Choroid plexus epithelial cell (primary cell): ENCODE measurements at regions not wholly inside any gene's neighbourhood (a gene's known extent, or its start where the extent isn't known, plus 50 kb on each side); places are given as distances from the start of the nearest gene placed in this dataset.

Experiments
- DNase-seq: peaks from one replicate; pipeline ENCODE4 v3.0.0-alpha.2; 2010; ENCODE audit warnings: low read depth
- H3K4me3 ChIP-seq: 2 replicates; pipeline ENCODE4 v1.5.1; 2011; ENCODE audit warnings: low read depth, mild to moderate bottlenecking, control low read depth, low read length, moderate library complexity
- TF ChIP-seq, protein P1 (sequence below): conservative IDR thresholded peaks from 2 replicates; pipeline ENCODE4 v1.5.1; 2011; ENCODE audit warnings: low read depth, mild to moderate bottlenecking, control low read depth, inconsistent platforms, low read length, moderate library complexity

DNA sequence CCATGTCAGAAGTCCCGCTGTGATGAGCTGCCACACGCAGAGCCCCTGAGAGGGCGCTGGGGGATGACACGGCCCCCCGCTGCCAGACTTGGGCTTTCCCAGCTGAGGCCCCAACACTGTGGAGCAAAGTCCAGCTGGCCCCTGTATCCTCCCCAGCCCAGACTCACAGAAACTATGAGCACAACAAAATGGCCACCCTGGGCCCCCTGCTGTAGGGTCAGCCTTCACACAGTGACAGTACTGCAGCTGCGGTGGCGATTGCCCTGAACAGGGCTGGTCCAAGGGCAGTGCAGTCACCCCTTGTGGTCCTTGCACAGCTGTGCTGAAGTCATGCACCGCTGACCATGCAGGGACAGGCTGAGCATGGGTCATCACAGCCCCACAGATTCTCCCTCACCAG lies 78.2 kb upstream of the CST7 start:
- DNase-seq = peak; percentile 5
- H3K4me3 ChIP-seq = no peak overlapping the region
- TF ChIP-seq, protein P1, sequence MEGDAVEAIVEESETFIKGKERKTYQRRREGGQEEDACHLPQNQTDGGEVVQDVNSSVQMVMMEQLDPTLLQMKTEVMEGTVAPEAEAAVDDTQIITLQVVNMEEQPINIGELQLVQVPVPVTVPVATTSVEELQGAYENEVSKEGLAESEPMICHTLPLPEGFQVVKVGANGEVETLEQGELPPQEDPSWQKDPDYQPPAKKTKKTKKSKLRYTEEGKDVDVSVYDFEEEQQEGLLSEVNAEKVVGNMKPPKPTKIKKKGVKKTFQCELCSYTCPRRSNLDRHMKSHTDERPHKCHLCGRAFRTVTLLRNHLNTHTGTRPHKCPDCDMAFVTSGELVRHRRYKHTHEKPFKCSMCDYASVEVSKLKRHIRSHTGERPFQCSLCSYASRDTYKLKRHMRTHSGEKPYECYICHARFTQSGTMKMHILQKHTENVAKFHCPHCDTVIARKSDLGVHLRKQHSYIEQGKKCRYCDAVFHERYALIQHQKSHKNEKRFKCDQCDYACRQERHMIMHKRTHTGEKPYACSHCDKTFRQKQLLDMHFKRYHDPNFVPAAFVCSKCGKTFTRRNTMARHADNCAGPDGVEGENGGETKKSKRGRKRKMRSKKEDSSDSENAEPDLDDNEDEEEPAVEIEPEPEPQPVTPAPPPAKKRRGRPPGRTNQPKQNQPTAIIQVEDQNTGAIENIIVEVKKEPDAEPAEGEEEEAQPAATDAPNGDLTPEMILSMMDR = no peak

DNA sequence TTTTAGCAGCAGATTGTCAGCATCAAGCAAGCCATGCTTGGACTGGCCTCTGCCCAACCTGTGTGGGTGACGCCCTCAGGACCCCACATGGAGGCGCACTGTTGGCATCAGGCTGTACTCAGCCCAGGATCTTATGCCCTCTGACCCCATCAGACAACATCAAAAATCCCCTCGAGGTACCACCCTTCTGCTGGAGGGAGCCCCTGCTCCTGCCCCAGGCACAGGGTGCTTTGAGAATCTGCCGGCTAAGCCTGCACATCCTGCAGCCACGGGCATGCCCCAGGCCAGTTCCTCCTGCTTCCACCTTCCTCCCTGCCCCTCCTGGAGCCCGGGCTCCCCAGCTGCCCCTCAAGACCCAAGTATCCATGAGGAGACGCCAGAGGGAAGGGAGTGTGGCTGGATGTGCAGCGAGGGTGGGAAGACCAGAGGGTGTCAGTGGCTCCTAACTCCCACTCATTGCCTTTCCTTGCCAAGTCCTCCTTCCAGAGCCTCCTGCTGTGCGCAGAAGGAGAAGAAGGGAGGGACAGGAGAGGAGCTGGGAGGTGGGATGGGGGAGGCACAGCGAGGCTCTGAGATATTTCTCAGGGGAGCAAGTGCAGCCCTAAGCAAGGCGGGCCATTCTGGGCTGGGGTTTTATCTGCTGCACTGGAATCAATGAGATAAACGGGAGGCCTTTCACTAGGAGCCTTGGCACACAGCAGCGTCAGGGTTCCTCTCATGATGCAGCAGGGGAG lies 77.4 kb upstream of the CST7 start:
- TF ChIP-seq, protein P1 = no peak
- DNase-seq = no peak
- H3K4me3 ChIP-seq = no peak overlapping the region

DNA sequence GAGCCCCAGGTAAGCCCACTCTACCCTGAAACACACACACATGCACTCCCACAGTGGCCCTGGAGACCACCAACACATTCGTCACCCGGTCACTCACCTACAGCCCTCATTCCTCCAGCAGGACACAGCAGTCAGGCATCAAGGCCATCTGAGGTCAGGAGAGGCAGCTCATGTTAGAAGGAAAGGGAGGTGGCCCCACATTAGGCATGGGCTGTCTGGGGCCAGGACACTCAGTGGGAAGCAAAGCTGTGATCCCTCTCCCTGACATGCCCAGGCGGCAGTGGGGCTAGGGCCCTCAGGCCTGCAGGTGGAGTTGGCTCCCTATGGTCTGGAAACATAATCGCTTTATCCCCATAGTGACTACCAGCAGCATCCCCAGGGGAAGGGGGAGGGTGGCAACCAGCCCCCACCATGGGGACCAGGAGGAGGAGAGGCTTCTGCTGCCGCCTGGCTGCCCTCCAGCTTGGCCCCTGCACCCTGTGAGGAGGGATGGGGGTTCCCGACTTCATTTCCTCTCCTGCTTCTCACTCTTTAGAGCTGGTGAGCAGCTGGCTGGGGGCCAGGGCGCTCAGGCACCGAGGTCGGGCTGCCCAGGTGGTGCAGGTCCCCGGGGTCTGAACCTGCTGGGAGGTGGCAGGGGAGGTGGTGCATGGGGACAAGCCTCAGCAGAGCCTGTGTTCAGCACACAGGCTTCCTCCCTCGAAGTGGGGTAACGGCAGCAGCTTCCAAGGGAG lies 76.6 kb upstream of the CST7 start:
- no peak overlapping the region for H3K4me3 ChIP-seq
- DNase-seq = no peak
- TF ChIP-seq, protein P1 = no peak

DNA sequence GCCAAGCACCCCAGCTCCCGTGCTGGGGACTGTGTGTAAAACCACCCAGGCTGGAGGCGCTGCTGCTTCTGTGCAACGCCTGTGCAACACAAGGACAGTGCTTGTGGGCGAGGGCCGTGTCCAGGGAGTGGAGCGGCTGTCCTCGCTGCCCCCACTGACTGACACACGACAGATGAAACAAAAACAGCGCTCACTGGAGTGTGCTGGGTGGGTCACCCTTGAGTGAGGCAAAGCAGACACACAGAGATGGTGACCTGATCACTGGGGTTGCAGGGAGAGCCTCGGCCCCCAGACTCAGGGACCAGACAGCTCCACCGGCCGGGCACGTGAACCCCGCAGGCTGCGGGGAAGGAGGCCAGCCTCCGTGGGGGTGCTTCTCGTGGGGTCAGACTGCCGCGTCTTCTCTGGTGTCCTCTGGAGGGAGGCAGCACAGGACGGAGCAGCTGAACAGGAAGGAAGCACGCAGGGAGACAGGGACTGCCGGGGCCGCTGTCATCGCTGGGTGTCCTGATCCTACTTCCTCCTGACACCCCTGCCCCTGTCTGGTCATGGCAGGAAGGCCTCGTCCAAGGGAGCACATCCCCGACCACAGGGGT lies 75.9 kb upstream of the CST7 start:
- H3K4me3 ChIP-seq = no peak overlapping the region
- TF ChIP-seq, protein P1 = no peak
- no peak for DNase-seq

DNA sequence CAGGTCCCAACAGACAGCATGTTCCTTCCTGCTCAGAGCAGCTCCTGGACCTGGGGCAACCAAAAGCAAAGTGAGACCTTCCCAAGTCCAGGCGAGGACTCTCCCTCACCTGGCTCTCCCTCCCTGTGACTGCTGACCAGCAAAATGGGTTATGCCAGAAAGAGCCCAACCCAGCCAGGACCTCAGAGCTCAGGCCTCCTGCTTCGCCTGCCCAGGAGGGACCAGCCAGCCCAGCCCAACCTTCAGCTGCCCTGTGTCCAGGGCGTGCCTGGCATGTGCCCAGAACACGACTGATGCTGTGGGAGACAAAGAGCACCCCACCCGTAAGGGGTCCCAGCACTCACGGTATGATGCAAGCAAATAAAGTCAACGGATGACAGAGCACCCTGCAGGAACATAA lies 74.0 kb upstream of the CST7 start:
- DNase-seq = no peak
- TF ChIP-seq, protein P1 = no peak
- H3K4me3 ChIP-seq = no peak overlapping the region

DNA sequence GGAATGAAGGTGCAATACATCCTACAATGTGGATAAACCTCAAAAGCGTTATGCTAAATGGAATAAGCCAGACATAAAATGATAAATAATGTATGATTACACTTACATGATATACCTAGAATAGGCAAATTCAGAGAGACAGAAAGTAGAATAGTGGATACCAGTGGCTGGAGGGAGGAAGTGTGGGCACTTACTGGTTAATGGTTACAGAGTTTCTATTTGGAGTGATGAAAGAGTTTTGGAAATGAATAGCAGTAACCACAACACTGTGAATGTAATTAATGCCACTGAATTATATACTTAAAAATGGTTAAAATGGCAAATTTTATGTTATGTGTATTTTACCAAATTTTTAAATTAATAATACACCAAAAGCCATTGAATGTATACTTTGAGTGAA lies 71.4 kb upstream of the CST7 start:
- H3K4me3 ChIP-seq = no peak overlapping the region
- no peak for DNase-seq
- TF ChIP-seq, protein P1 = no peak
